ENCODE measurements at regions not wholly inside any gene's neighbourhood (a gene's known extent, or its start where the extent isn't known, plus 50 kb on each side); places are given as distances from the start of the nearest gene placed in this dataset.

DNA sequence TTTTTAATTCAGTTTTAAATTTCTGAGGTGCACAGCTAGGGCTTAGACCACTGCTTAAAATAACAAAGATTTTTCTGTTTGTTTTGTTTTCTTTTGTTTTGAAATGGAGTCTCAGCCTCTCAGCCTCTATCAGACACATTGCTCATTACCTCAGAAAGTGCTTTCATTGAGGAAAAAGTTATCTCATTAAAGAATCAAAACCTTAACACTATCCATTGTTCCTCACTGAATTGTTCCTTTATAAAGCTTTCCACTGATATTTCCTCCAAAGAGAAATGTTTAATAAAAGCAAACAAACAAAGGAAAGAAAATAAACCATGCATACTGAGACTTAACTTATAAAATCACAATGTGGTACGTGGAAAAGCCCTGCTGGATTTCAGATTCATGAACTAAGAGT, 63.8 kb downstream of the SIPA1L2 start:
- peaks cover 4% of the 10 kb centered on the region for H3K4me1 ChIP-seq (ENCODE audit: low read depth, poor library complexity, severe bottlenecking)
- H3K9ac ChIP-seq = no peak overlapping the region
- no peak overlapping the region for H2AFZ ChIP-seq (ENCODE audit: low read depth)
- H3K27me3 ChIP-seq (ENCODE audit: insufficient read depth, low read depth) = no peaks in the 10 kb centered on the region
- no peaks in the 10 kb centered on the region for H3K79me2 ChIP-seq (ENCODE audit: insufficient read depth, low read depth)
- no peaks in the 10 kb centered on the region for H3K36me3 ChIP-seq (ENCODE audit: insufficient read depth)
- H4K20me1 ChIP-seq (ENCODE audit: insufficient read depth) = no peaks in the 10 kb centered on the region
- no peak for TF ChIP-seq CTCF (conservative IDR thresholded peaks at IDR 0.05; ENCODE audit: low read depth, low read length)
- no peak overlapping the region for H3K27ac ChIP-seq
- no peak overlapping the region for H3K4me3 ChIP-seq (IDR thresholded peaks at IDR 0.05; ENCODE audit: insufficient read depth, low read depth, low read length)
- H3K4me2 ChIP-seq = no peak overlapping the region

GRCh38 chr1:232562855-232563510, 67.0 kb downstream of the SIPA1L2 start:
- Histone ChIP-seq H3K36me3 (ENCODE audit: insufficient read depth) (no peaks in the 10 kb centered on the region), H3K4me1 (ENCODE audit: low read depth, poor library complexity, severe bottlenecking) (peaks cover under 1% of the 10 kb centered on the region), H3K9ac (no peak overlapping the region), H3K79me2 (ENCODE audit: insufficient read depth, low read depth) (no peaks in the 10 kb centered on the region), H2AFZ (ENCODE audit: low read depth) (no peak overlapping the region), H3K27ac (no peak overlapping the region), H3K4me2 (no peak overlapping the region), H3K27me3 (ENCODE audit: insufficient read depth, low read depth) (no peaks in the 10 kb centered on the region), H3K4me3 (IDR thresholded peaks at IDR 0.05; ENCODE audit: insufficient read depth, low read depth, low read length) (no peak overlapping the region), H4K20me1 (ENCODE audit: insufficient read depth) (no peaks in the 10 kb centered on the region)
- no peak for TF ChIP-seq CTCF (conservative IDR thresholded peaks at IDR 0.05; ENCODE audit: low read depth, low read length)

DNA sequence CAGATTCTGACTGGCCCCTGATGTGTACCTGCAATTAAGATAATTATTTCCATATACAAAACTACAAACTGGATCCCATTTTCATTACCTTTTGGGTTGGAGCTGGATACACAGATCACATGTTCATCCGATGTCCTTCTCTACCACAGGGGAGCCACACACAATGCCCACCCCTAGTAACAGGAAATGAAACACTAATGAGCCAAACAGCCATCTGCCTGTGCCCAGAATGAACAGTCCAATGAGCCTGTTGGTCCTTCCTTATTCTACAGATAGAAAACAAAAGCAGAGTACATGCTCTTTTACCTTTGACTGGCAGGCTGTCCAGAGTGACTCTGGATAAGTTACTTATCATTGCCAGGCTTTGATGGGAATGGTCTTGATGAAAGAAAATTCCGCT, 68.6 kb downstream of the SIPA1L2 start:
- no peak overlapping the region for H2AFZ ChIP-seq (ENCODE audit: low read depth)
- H3K4me2 ChIP-seq = no peak overlapping the region
- no peaks in the 10 kb centered on the region for H3K27me3 ChIP-seq (ENCODE audit: insufficient read depth, low read depth)
- no peak for TF ChIP-seq CTCF (conservative IDR thresholded peaks at IDR 0.05; ENCODE audit: low read depth, low read length)
- no peaks in the 10 kb centered on the region for H3K4me1 ChIP-seq (ENCODE audit: low read depth, poor library complexity, severe bottlenecking)
- H3K27ac ChIP-seq = no peak overlapping the region
- H3K4me3 ChIP-seq (IDR thresholded peaks at IDR 0.05; ENCODE audit: insufficient read depth, low read depth, low read length) = no peak overlapping the region
- H3K79me2 ChIP-seq (ENCODE audit: insufficient read depth, low read depth) = no peaks in the 10 kb centered on the region
- H3K36me3 ChIP-seq (ENCODE audit: insufficient read depth) = no peaks in the 10 kb centered on the region
- H3K9ac ChIP-seq = no peak overlapping the region
- no peaks in the 10 kb centered on the region for H4K20me1 ChIP-seq (ENCODE audit: insufficient read depth)

GRCh38 chr1:232560940-232561339, 69.0 kb downstream of the SIPA1L2 start:
- Histone ChIP-seq H3K36me3 (ENCODE audit: insufficient read depth) (no peaks in the 10 kb centered on the region), H3K79me2 (ENCODE audit: insufficient read depth, low read depth) (no peaks in the 10 kb centered on the region), H3K4me1 (ENCODE audit: low read depth, poor library complexity, severe bottlenecking) (no peaks in the 10 kb centered on the region), H3K4me2 (no peak overlapping the region), H3K27me3 (ENCODE audit: insufficient read depth, low read depth) (no peaks in the 10 kb centered on the region), H4K20me1 (ENCODE audit: insufficient read depth) (no peaks in the 10 kb centered on the region), H3K9ac (no peak overlapping the region), H3K27ac (no peak overlapping the region), H3K4me3 (IDR thresholded peaks at IDR 0.05; ENCODE audit: insufficient read depth, low read depth, low read length) (no peak overlapping the region), H2AFZ (ENCODE audit: low read depth) (no peak overlapping the region)
- no peak for TF ChIP-seq CTCF (conservative IDR thresholded peaks at IDR 0.05; ENCODE audit: low read depth, low read length)
